GM18858 (cell line): ENCODE measurements at regions not wholly inside any gene's neighbourhood (a gene's known extent, or its start where the extent isn't known, plus 50 kb on each side); places are given as distances from the start of the nearest gene placed in this dataset.

Source experiments
- ATAC-seq: cut with Tn5 transposase; IDR thresholded peaks from one replicate; pipeline ENCODE4 v1.9.1; 2021; ENCODE audit not compliant: unreplicated experiment

- no peak for ATAC-seq
Observed at GRCh38 chr6:15880262-15880973, 217.6 kb upstream of the DTNBP1 start.

GRCh38 chr6:15879371-15880261 is 216.8 kb upstream of the DTNBP1 start:
- peak; percentile 53 for ATAC-seq

- no peak for ATAC-seq
Observed at GRCh38 chr6:15877231-15877630, 214.4 kb upstream of the DTNBP1 start.

GRCh38 chr6:15876406-15876805 is 213.6 kb upstream of the DTNBP1 start:
- peak; percentile 70 for ATAC-seq

GRCh38 chr6:15875797-15876196 is 213.0 kb upstream of the DTNBP1 start:
- no peak for ATAC-seq

GRCh38 chr6:15874821-15875220 is 212.0 kb upstream of the DTNBP1 start:
- no peak for ATAC-seq

- ATAC-seq: no peak
Observed at GRCh38 chr6:15874326-15874725, 211.5 kb upstream of the DTNBP1 start.

- ATAC-seq: no peak
Observed at GRCh38 chr6:15872241-15873103, 209.6 kb upstream of the DTNBP1 start.

GRCh38 chr6:15871276-15871675 is 208.4 kb upstream of the DTNBP1 start:
- no peak for ATAC-seq

- ATAC-seq: no peak
Observed at GRCh38 chr6:15870333-15871043, 207.7 kb upstream of the DTNBP1 start.

- ATAC-seq: no peak
Observed at GRCh38 chr6:15864708-15865062, 201.9 kb upstream of the DTNBP1 start.

GRCh38 chr6:15864038-15864707 is 201.3 kb upstream of the DTNBP1 start:
- no peak for ATAC-seq

- ATAC-seq: no peak
Observed at GRCh38 chr6:15862810-15863209, 200.0 kb upstream of the DTNBP1 start.

GRCh38 chr6:15861486-15861885 is 198.7 kb upstream of the DTNBP1 start:
- ATAC-seq: no peak

GRCh38 chr6:15854826-15855710 is 192.2 kb upstream of the DTNBP1 start:
- no peak for ATAC-seq

GRCh38 chr6:15854378-15854777 is 191.6 kb upstream of the DTNBP1 start:
- no peak for ATAC-seq

GRCh38 chr6:15853259-15853658 is 190.4 kb upstream of the DTNBP1 start:
- no peak for ATAC-seq

GRCh38 chr6:15852289-15852688 is 189.5 kb upstream of the DTNBP1 start:
- ATAC-seq: no peak

- no peak for ATAC-seq
Observed at GRCh38 chr6:15849395-15849794, 186.6 kb upstream of the DTNBP1 start.
